OCI-LY7 (cell line): ENCODE measurements at regions not wholly inside any gene's neighbourhood (a gene's known extent, or its start where the extent isn't known, plus 50 kb on each side); places are given as distances from the start of the nearest gene placed in this dataset.

Source experiments
- BruUV-seq: library from RNA; stranded (reverse); fragments of 400-500 nt; replicated peaks from 2 replicates; lab custom pipeline; 2021; lab: Mats Ljungman, UMichigan
- CTCF ChIA-PET: fragments of 300-600 bp; sonication (Branson Sonifier 250); formaldehyde crosslinking; loops from one replicate; lab custom pipeline; 2022; ENCODE audit warnings: antibody characterized with exemption; ENCODE audit not compliant: unreplicated experiment; lab: Charles Lee
- POLR2A ChIA-PET: fragments of 300-600 bp; sonication (Branson Sonifier 250); formaldehyde crosslinking; loops from one replicate; lab custom pipeline; 2022; ENCODE audit warnings: antibody characterized with exemption; lab: Charles Lee
- DNase-seq: peaks from one replicate; pipeline ENCODE4 v3.0.0-alpha.2; 2015; ENCODE audit warnings: low spot score
- H2AFZ ChIP-seq: fragments of 200-600 bp; sonication (generic), shearing (Covaris generic); 2 replicates; pipeline ENCODE4 v1.6.1; 2014; ENCODE audit warnings: mild to moderate bottlenecking, antibody characterized with exemption, low read length, moderate library complexity
- H3K27ac ChIP-seq: fragments of 200-600 bp; sonication (generic); 2 replicates; pipeline ENCODE4 v1.5.1; 2014; ENCODE audit warnings: mixed run types, low read depth, mild to moderate bottlenecking, moderate library complexity, low read length, inconsistent platforms; ENCODE audit not compliant: poor library complexity, severe bottlenecking
- H3K36me3 ChIP-seq: fragments of 200-600 bp; sonication (generic); 2 replicates; pipeline ENCODE4 v1.6.1; 2014; ENCODE audit warnings: mild to moderate bottlenecking, antibody characterized with exemption, low read length, moderate library complexity, mixed read lengths; ENCODE audit not compliant: insufficient read depth
- H3K4me1 ChIP-seq: fragments of 200-600 bp; sonication (generic); 2 replicates; pipeline ENCODE4 v1.5.1; 2014; ENCODE audit warnings: mild to moderate bottlenecking, low read length; ENCODE audit not compliant: insufficient read depth, poor library complexity, severe bottlenecking
- H3K4me2 ChIP-seq: fragments of 200-600 bp; sonication (generic); 2 replicates; pipeline ENCODE4 v1.6.1; 2014; ENCODE audit warnings: mild to moderate bottlenecking, low read length
- H3K4me3 ChIP-seq: fragments of 200-600 bp; sonication (generic); 2 replicates; pipeline ENCODE4 v1.5.1; 2014; ENCODE audit warnings: mild to moderate bottlenecking, low read depth, low read length; ENCODE audit not compliant: poor library complexity, severe bottlenecking
- H3K79me2 ChIP-seq: fragments of 200-600 bp; sonication (generic); 2 replicates; pipeline ENCODE4 v1.6.1; 2016; ENCODE audit warnings: low read depth, mild to moderate bottlenecking, low read length, moderate library complexity, mixed read lengths; ENCODE audit not compliant: insufficient read depth
- H3K9me2 ChIP-seq: fragments of 200-600 bp; sonication (generic); 2 replicates; pipeline ENCODE4 v1.6.1; 2016; ENCODE audit warnings: mild to moderate bottlenecking, low read length, mixed read lengths; ENCODE audit not compliant: insufficient read depth
- H3K9me3 ChIP-seq: fragments of 200-600 bp; sonication (generic); 2 replicates; pipeline ENCODE4 v1.6.1; 2014; ENCODE audit warnings: mild to moderate bottlenecking, mixed run types, low read length, mixed read lengths
- H4K20me1 ChIP-seq: fragments of 200-600 bp; sonication (generic); 2 replicates; pipeline ENCODE4 v1.6.1; 2014; ENCODE audit warnings: mild to moderate bottlenecking, antibody characterized with exemption, low read length, moderate library complexity, mixed read lengths; ENCODE audit not compliant: insufficient read depth
- EZH2phosphoT487 ChIP-seq: fragments of 200-600 bp; sonication (generic); IDR thresholded peaks from 2 replicates; pipeline ENCODE4 v1.6.1; 2018; ENCODE audit warnings: low read depth, borderline replicate concordance, mild to moderate bottlenecking, mixed run types, antibody characterized with exemption, low read length, moderate library complexity, mixed read lengths
- intact Hi-C: fragments of 100-400 bp; cut with micrococcal nuclease; formaldehyde crosslinking; loops from one replicate; pipeline ENCODE4 v1.10.0; 2022; ENCODE audit not compliant: unreplicated experiment
- TF ChIP-seq, protein P1 (sequence below): fragments of 200-600 bp; sonication (generic); conservative IDR thresholded peaks from 2 replicates; pipeline ENCODE4 v1.5.1; 2014; ENCODE audit warnings: mild to moderate bottlenecking, antibody characterized with exemption, low read length, moderate library complexity, mixed read lengths

GRCh38 chr9:75274781-75275180 is 186.5 kb downstream of the OSTF1 start:
- POLR2A ChIA-PET = no interaction called here
- H3K4me2 ChIP-seq = no peak overlapping the region
- intact Hi-C loops = no loop called here
- H2AFZ ChIP-seq = no peak overlapping the region
- no peak for DNase-seq
- no peaks in the 10 kb centered on the region for H4K20me1 ChIP-seq
- H3K9me2 ChIP-seq = no peaks in the 10 kb centered on the region
- no peak overlapping the region for H3K4me3 ChIP-seq
- no peaks in the 10 kb centered on the region for H3K9me3 ChIP-seq
- CTCF ChIA-PET = no interaction called here
- no TSS peak for BruUV-seq
- H3K27ac ChIP-seq = no peak overlapping the region
- no peaks in the 10 kb centered on the region for H3K36me3 ChIP-seq
- H3K79me2 ChIP-seq = no peaks in the 10 kb centered on the region
- TF ChIP-seq EZH2phosphoT487 = no peak
- TF ChIP-seq, protein P1, sequence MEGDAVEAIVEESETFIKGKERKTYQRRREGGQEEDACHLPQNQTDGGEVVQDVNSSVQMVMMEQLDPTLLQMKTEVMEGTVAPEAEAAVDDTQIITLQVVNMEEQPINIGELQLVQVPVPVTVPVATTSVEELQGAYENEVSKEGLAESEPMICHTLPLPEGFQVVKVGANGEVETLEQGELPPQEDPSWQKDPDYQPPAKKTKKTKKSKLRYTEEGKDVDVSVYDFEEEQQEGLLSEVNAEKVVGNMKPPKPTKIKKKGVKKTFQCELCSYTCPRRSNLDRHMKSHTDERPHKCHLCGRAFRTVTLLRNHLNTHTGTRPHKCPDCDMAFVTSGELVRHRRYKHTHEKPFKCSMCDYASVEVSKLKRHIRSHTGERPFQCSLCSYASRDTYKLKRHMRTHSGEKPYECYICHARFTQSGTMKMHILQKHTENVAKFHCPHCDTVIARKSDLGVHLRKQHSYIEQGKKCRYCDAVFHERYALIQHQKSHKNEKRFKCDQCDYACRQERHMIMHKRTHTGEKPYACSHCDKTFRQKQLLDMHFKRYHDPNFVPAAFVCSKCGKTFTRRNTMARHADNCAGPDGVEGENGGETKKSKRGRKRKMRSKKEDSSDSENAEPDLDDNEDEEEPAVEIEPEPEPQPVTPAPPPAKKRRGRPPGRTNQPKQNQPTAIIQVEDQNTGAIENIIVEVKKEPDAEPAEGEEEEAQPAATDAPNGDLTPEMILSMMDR = no peak
- no peaks in the 10 kb centered on the region for H3K4me1 ChIP-seq

- no peak overlapping the region for H3K4me3 ChIP-seq
- H2AFZ ChIP-seq = no peak overlapping the region
- no peaks in the 10 kb centered on the region for H3K9me2 ChIP-seq
- no peaks in the 10 kb centered on the region for H3K4me1 ChIP-seq
- H3K27ac ChIP-seq = no peak overlapping the region
- H3K9me3 ChIP-seq = no peaks in the 10 kb centered on the region
- H3K36me3 ChIP-seq = no peaks in the 10 kb centered on the region
- H4K20me1 ChIP-seq = no peaks in the 10 kb centered on the region
- no peaks in the 10 kb centered on the region for H3K79me2 ChIP-seq
- no TSS peak for BruUV-seq
- intact Hi-C loops = no loop called here
- no peak for DNase-seq
- POLR2A ChIA-PET = interaction anchor here (0.5 to 0.6 kb wide), 2 partner anchors 262 to 649 kb away, joined by 3 to 7 read pairs; no protein-coding TSS in a partner anchor
- H3K4me2 ChIP-seq = no peak overlapping the region
- TF ChIP-seq EZH2phosphoT487 = no peak
- TF ChIP-seq, protein P1 = no peak
- CTCF ChIA-PET = no interaction called here
These were observed 193.7 kb downstream of the OSTF1 start for GRCh38 chr9:75282047-75282446.

GRCh38 chr9:75289332-75289731 is 201.0 kb downstream of the OSTF1 start:
- Histone ChIP-seq H3K4me2 (no peak overlapping the region), H3K9me2 (no peaks in the 10 kb centered on the region), H3K9me3 (no peaks in the 10 kb centered on the region), H3K36me3 (no peaks in the 10 kb centered on the region), H2AFZ (no peak overlapping the region), H3K79me2 (no peaks in the 10 kb centered on the region), H3K27ac (no peak overlapping the region), H3K4me1 (no peaks in the 10 kb centered on the region), H4K20me1 (no peaks in the 10 kb centered on the region), H3K4me3 (no peak overlapping the region)
- CTCF ChIA-PET = no interaction called here
- no TSS peak for BruUV-seq
- DNase-seq = no peak
- intact Hi-C loops = no loop called here
- POLR2A ChIA-PET = interaction anchor here (0.7 kb wide), 1 partner anchor 888 kb away, joined by 3 read pairs; no protein-coding TSS in a partner anchor
- TF ChIP-seq, protein P1 = no peak
- no peak for TF ChIP-seq EZH2phosphoT487
